AG04449 (cell line): ENCODE measurements at regions not wholly inside any gene's neighbourhood (a gene's known extent, or its start where the extent isn't known, plus 50 kb on each side); places are given as distances from the start of the nearest gene placed in this dataset.
A peak's percentile ranks its signal among the peaks of the same experiment; 100 is the strongest.

ENCODE experiments used
- CTCF ChIA-PET: fragments of 350-600 bp; formaldehyde crosslinking; extraction: SDS; loops from one replicate; lab custom pipeline; 2021; ENCODE audit warnings: antibody characterized with exemption; lab: Yijun Ruan, JAX
- POLR2A ChIA-PET: fragments of 400-600, 350-600 bp; formaldehyde crosslinking; extraction: SDS; loops from one replicate; lab custom pipeline; 2020; ENCODE audit warnings: antibody characterized with exemption, inconsistent platforms; lab: Yijun Ruan, JAX
- DNase-seq: peaks from one replicate; pipeline ENCODE4 v3.0.0-alpha.2; 2010; ENCODE audit warnings: low read depth, low spot score
- H3K4me3 ChIP-seq: 2 replicates; pipeline ENCODE4 v1.5.1; 2011; ENCODE audit warnings: low read depth, mild to moderate bottlenecking, control low read depth, low read length
- TF ChIP-seq, protein P1 (sequence below): IDR thresholded peaks from one replicate; pipeline ENCODE4 v1.5.1; 2011; ENCODE audit warnings: mild to moderate bottlenecking, moderate library complexity, low read length, control low read depth, inconsistent platforms; ENCODE audit not compliant: insufficient read depth; ENCODE audit errors: missing control alignments

DNA sequence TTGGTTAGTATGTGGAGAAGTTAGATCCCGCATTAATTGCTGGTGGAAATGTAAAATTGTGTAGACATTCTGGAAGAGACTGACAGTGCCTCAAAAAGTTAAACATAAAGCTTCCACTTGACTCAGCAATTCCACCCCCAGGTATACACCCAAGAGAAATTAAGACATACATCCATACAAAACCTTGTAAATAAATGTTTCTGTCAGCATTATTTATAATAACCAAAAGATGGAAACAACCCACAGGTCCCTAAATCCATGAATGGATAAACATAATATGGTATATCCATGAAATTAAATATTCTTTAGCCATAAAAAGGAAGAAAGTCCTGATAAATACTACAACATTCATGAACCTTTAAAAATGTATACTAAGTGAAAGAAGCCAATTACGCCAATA is 817.4 kb downstream of the NTRK3 start:
- H3K4me3 ChIP-seq = no peak overlapping the region
- ChIA-PET POLR2A (no interaction called here), CTCF (no interaction called here)
- TF ChIP-seq, protein P1, sequence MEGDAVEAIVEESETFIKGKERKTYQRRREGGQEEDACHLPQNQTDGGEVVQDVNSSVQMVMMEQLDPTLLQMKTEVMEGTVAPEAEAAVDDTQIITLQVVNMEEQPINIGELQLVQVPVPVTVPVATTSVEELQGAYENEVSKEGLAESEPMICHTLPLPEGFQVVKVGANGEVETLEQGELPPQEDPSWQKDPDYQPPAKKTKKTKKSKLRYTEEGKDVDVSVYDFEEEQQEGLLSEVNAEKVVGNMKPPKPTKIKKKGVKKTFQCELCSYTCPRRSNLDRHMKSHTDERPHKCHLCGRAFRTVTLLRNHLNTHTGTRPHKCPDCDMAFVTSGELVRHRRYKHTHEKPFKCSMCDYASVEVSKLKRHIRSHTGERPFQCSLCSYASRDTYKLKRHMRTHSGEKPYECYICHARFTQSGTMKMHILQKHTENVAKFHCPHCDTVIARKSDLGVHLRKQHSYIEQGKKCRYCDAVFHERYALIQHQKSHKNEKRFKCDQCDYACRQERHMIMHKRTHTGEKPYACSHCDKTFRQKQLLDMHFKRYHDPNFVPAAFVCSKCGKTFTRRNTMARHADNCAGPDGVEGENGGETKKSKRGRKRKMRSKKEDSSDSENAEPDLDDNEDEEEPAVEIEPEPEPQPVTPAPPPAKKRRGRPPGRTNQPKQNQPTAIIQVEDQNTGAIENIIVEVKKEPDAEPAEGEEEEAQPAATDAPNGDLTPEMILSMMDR = no peak
- DNase-seq = no peak

DNA sequence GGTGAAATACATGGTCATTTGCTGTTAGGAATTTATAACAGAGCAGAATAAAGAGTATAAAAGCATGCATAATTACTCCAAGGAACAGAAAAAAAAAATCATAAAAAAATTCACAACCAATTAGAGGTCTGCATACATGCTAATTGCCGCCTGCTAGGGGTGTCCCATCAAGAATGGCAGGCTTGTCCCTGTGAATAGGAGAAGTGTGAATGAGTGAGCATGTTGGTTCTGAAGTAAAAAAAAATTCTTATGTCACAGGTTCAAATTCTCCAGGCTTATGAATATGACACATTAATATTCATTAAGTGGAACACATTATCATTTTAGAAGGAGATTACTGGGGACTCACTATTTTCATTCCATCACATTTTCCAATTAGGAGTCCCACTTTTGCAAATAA is 822.7 kb downstream of the NTRK3 start:
- H3K4me3 ChIP-seq = no peak overlapping the region
- ChIA-PET CTCF (no interaction called here), POLR2A (no interaction called here)
- no peak for DNase-seq
- TF ChIP-seq, protein P1 = no peak

DNA sequence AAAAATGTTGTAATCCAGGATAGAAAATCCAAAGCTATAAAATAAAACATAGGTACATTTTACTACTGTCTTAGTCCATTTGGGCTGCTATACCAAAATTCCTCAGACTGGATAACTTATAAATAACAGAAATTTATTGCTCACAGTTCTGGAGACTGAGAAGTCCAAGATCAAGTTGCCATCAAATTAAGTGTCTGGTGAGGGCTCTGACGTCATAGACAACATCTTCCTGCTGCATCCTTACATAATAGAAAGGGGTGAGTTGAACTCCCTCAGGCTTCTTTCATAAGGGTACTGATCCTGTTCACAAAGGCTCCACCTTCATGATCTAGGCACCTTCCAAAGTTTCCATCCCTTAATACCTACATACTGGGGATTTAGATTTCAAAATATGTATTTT is 826.8 kb downstream of the NTRK3 start:
- TF ChIP-seq, protein P1 = no peak
- ChIA-PET CTCF (no interaction called here), POLR2A (no interaction called here)
- no peak overlapping the region for H3K4me3 ChIP-seq
- no peak for DNase-seq

DNA sequence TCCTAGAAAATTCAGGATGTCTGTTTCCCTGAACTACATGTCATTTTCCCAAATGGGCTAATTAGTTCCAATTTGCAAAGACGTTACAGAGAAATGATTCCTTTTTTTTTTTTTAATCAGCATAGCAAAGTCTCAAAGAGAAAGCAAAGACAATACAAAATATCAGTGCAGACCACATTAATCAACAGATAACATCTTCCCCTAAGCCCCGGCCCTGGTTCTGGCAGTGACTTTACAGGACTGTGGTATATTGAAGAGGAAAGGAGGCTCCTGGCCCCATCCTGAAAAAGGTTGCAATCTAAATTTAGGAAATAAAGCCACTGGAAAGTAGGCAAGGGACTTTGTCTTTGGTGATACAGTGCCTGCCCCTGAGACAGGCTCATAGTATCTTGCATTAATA is 836.5 kb downstream of the NTRK3 start:
- TF ChIP-seq, protein P1 = no peak
- POLR2A ChIA-PET = no interaction called here
- CTCF ChIA-PET = no interaction called here
- H3K4me3 ChIP-seq = no peak overlapping the region
- DNase-seq = no peak

DNA sequence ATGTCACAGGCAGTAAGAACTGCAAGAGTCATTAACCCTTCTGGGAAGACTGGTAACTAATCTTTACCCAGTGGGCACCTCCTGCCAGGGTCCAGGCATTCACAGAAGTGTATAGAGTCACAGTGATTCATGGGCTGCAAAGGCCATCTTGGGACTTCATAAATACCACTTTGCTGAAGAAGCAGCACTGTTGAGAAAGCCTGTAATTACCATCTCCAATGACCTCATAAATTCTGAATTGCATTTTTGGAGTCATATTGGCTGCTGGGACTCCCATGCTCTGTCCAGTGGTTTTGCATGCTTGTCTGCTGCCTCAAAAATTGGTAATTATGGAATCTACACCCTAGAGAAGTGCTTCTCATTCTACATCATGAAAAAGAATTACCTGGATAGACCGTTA is 837.2 kb downstream of the NTRK3 start:
- TF ChIP-seq, protein P1 = no peak
- no peak overlapping the region for H3K4me3 ChIP-seq
- ChIA-PET CTCF (no interaction called here), POLR2A (no interaction called here)
- DNase-seq = peak; percentile 10

DNA sequence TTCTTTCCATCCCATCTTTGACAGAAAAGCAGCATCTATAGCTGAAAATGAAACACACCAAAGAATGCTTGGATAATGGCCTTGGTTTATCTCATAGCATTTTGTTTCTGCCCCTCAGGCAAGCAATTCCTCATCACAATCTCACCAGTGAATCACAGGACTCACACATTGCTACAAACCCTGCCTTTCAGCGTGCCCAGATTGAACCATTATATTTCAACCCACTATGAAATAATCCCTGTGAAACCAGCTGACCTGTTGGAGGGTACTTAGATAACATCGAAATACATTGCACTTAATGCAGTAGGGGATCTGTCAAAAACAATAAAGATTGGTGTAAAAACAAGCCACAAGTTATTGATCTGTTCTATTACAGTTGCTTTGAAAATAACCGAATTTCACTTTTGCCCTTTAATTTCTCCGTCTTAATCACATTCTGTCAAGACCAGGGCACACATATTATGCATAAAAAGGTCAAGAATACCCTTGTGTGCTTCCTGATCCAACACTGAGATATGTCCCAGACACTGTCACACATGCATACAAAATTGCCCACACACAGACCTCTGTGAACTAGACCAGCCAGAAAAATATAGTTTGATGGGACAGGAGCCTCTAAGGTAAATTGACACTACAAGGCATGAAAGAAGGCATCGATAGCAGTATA is 839.8 kb downstream of the NTRK3 start:
- DNase-seq = no peak
- ChIA-PET CTCF (no interaction called here), POLR2A (interaction anchor here (0.7 kb wide), 1 partner anchor 908 kb away, joined by 3 read pairs; no protein-coding TSS in a partner anchor)
- TF ChIP-seq, protein P1 = no peak
- H3K4me3 ChIP-seq = no peak overlapping the region
